ENCODE measurements at regions not wholly inside any gene's neighbourhood (a gene's known extent, or its start where the extent isn't known, plus 50 kb on each side); places are given as distances from the start of the nearest gene placed in this dataset.

DNA sequence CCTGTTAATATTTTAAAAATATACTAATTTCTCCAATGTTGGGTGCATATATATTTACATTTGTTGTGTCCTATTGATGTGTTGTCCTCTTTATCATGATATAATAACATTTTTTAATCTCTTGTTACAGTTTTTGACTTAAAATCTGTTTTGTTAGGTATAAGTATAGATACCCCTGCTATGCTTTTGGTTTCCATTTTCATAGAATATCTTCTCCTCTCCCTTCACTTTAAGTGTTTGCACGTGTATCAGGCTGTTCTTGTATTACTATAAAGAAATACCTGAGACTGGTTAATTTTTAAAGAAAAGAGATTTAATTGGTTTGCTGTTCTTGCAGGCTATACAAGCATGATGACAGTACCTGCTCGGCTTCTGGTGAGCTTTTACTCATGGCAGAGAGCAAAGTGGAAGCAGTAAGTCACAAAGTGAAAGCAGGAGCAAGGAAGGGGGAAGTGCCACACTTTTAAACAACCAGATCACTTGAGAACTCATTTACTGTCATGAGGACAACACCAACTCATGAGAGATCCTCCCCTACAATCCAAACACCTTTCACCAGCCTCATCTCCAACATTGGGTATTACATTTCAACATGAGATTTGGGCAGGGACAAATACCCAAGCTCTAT, 340.5 kb upstream of the SYNCRIP start:
- no peak for TF ChIP-seq CTCF (IDR thresholded peaks at IDR 0.05)
- TF ChIP-seq EZH2 (IDR thresholded peaks at IDR 0.05; ENCODE audit: borderline replicate concordance, insufficient read depth, low read depth, low read length, poor library complexity, severe bottlenecking), result no peak
